Activated T-cell treated with anti-CD3 and anti-CD28 coated beads, Interleukin-2, amount 50 U/mL, for 24 hours (primary cell): ENCODE measurements at regions not wholly inside any gene's neighbourhood (a gene's known extent, or its start where the extent isn't known, plus 50 kb on each side); places are given as distances from the start of the nearest gene placed in this dataset.

Experiments
- DNase-seq: peaks from one replicate; pipeline ENCODE4 v3.0.0-alpha.2; 2020
- H3K27ac Mint-ChIP-seq: 2 replicates; pipeline ENCODE4 v1.8.0; 2020; ENCODE audit warnings: mild to moderate bottlenecking, mixed read lengths
- H3K27me3 Mint-ChIP-seq: 2 replicates; pipeline ENCODE4 v1.8.0; 2020; ENCODE audit warnings: mixed read lengths
- H3K36me3 Mint-ChIP-seq: 2 replicates; pipeline ENCODE4 v1.8.0; 2020; ENCODE audit warnings: low read depth, mixed read lengths
- H3K4me1 Mint-ChIP-seq: 2 replicates; pipeline ENCODE4 v1.8.0; 2020; ENCODE audit warnings: low read depth, mixed read lengths
- H3K4me3 Mint-ChIP-seq: 2 replicates; pipeline ENCODE4 v1.8.0; 2020; ENCODE audit warnings: mild to moderate bottlenecking, moderate library complexity, mixed read lengths
- H3K9me3 Mint-ChIP-seq: 2 replicates; pipeline ENCODE4 v1.8.0; 2020; ENCODE audit warnings: mixed read lengths

DNA sequence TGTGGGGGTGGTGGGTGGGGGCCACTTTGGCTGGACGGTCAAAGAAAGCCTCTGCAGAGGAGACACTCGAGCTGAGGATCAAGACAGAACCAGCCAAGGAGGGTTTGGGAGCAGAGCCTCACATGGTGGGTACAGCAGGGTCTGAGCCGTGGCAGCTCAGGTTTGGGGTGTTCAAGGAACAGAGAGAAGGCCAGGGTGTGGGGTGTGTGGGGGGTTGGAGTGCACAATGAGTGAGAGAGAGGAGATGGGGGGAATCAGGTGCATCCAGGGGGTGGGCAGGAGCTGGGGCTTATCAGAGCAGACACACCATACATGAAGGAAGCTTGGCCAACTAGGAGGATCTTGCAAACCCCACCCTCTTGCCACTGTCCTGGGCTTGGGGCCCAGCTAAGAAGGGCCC, 140.0 kb downstream of the NSG2 start:
- Mint-ChIP-seq H3K4me3 (no peak overlapping the region), H3K27me3 (peaks cover 8% of the 10 kb centered on the region), H3K36me3 (no peaks in the 10 kb centered on the region), H3K27ac (no peak overlapping the region), H3K9me3 (no peaks in the 10 kb centered on the region), H3K4me1 (no peaks in the 10 kb centered on the region)
- no peak for DNase-seq

DNA sequence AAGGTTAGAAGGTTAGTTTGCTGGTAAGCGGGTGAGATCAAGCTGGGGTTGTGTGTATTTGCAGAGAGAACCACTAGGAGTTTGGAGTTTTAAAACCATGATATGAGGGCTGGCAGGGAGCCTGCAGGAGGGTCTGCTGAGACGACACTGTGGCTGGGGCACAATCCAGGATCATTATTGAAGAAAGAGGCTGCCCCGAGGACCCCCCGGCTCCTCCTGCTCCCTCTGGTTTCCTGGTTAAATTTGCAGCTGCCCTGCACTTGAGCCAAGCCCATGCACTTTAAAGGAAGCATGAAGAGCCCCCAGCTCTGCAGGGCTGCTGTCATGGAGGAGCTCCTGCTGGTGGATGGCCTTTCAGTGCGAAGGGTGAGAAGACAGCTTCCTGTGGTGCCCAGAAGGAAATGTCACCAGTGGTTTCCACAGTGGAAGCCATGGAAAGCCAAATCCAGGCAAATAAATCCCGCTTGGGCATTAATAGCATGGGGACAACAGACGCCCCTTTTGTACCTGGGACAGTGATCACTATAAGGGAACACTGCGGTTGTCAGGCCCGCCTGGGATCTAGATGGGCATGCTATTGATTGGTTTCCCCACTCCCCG, 140.7 kb downstream of the NSG2 start:
- H3K9me3 Mint-ChIP-seq, result no peaks in the 10 kb centered on the region
- no peaks in the 10 kb centered on the region for H3K36me3 Mint-ChIP-seq
- no peak for DNase-seq
- no peak overlapping the region for H3K27ac Mint-ChIP-seq
- H3K27me3 Mint-ChIP-seq, result peaks cover 4% of the 10 kb centered on the region
- no peak overlapping the region for H3K4me3 Mint-ChIP-seq
- no peaks in the 10 kb centered on the region for H3K4me1 Mint-ChIP-seq

DNA sequence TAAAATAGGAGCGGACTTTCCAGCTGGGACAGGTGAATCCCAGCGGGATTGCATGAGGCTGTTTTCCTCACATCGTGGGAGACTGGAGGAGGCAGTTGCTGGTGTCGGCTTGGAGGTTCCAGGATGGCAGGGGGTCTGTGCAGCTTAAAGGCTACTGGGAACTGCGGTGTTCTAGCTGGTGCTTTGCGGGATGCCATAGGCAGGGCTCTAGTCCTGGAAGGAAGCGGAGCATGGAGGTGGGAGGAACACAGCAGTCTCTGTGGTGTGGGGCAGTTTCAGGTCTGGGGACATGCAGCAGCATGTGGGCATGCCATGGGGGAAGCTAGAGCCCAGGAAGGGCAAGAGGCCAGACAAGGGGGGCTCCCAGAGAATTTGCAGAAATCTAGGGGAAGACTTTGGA, 141.5 kb downstream of the NSG2 start:
- Mint-ChIP-seq H3K36me3 (no peaks in the 10 kb centered on the region), H3K27me3 (peaks cover 2% of the 10 kb centered on the region), H3K9me3 (no peaks in the 10 kb centered on the region), H3K4me1 (no peaks in the 10 kb centered on the region), H3K27ac (no peak overlapping the region), H3K4me3 (no peak overlapping the region)
- DNase-seq, result no peak

DNA sequence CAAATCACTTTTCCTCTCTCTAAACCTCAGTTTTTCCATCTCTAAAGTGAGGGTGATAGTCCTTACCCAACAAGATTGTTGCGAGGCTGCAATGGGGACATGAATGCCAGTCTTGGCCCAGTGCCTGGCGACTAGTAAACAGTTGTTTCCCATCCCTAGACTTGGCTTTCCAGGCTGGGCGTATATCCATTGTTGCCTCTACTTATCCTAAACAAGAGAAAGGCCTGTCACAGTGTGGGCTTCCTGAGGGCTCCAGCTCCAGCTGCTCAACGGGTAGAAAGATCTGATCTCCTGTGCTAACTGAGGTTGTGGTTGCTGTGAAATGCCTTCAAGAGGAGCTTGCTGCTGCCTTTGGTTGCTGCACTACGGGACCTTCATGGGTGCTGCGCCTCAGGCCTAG, 142.0 kb downstream of the NSG2 start:
- no peak overlapping the region for H3K4me3 Mint-ChIP-seq
- H3K36me3 Mint-ChIP-seq, result no peaks in the 10 kb centered on the region
- no peak overlapping the region for H3K27ac Mint-ChIP-seq
- DNase-seq, result no peak
- H3K9me3 Mint-ChIP-seq, result no peaks in the 10 kb centered on the region
- H3K27me3 Mint-ChIP-seq, result peaks cover 2% of the 10 kb centered on the region
- no peaks in the 10 kb centered on the region for H3K4me1 Mint-ChIP-seq

DNA sequence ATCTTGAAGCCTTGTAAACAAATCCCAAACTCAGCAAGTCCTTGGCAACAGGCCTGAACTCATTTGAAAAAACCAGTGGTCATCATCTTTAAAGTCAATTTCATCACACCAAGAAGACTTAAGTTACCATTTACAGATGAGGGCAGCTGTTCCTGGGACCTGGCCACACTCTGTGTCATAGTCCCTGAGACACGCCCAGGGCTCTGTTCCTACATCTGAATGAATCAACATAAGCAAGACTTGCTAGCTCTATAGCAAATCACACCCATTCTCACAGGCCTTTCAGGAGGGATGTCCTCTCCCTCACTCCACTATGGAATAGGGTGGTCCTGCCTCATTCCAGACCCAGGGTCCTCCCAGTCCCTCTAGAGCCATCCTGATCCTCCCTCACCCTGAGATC, 142.8 kb downstream of the NSG2 start:
- no peaks in the 10 kb centered on the region for H3K4me1 Mint-ChIP-seq
- H3K36me3 Mint-ChIP-seq, result no peaks in the 10 kb centered on the region

DNA sequence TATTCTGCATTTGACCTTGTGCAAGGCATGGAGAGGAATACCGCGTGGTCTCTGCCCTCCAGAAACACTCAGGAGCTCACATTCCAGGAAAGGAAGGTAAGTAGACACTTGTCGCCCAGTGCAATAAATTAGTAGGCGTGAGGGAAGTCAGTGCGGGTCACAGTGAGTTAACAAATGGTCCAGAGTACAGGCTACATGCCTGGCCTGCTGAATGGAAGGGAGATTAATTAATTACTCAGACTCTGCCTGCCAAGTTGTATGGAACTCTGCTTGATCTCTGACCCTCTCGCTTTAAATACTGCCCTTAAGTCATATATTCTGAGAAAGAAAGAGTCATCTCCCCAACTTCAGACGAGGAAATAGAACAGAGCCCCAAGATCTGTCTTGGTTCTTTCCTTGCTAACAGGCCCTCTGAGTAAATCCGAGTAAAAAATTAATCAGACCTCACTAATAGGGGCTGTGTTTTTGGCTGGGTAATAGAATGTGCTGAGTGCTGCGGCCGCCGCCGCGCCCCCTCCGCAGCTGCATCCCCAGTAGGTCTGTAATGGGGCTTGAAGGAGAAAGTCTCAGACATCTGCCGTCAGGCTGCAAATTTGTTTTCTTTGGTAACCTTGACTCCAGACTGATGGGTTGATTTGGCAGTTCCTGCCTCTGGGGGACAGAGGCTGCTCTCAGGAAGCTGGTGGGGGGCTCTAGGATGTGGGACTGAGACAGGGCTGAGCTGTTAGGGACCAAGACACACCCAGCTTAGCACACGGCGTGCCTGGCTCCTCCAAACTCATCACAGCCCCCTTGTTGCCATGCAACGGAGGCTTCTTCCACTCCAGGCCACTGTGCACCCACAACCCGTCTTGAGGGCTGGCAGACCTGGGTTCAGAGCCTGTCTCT, 144.4 kb downstream of the NSG2 start:
- Mint-ChIP-seq H3K4me3 (no peak overlapping the region), H3K27me3 (no peaks in the 10 kb centered on the region), H3K36me3 (no peaks in the 10 kb centered on the region), H3K4me1 (no peaks in the 10 kb centered on the region), H3K27ac (no peak overlapping the region), H3K9me3 (no peaks in the 10 kb centered on the region)
- no peak for DNase-seq

More for the DNA sequence above, 142.8 kb downstream of the NSG2 start:
- Mint-ChIP-seq H3K27me3 (no peaks in the 10 kb centered on the region), H3K4me3 (no peak overlapping the region), H3K9me3 (no peaks in the 10 kb centered on the region), H3K27ac (no peak overlapping the region)
- no peak for DNase-seq

DNA sequence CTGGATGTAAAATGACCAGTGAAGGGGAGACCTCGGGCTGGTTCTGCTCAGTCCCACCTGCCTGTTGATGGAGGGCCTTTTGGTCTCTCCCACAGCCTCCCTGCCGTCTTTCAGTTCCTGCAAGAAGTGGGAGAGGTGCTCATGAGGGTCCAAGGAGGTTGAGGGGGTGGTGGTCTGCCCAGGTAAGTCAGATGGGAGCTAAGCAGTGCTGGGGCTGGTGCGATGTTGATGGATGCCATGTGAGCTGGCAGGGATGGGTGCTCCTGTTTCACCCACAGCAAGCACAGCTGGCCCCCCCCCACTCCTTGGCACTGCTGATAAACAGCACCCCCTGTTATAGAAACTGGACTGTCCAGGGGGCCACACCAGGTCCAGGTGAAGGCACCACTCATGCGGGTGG, 145.6 kb downstream of the NSG2 start:
- Mint-ChIP-seq H3K4me1 (no peaks in the 10 kb centered on the region), H3K4me3 (no peak overlapping the region), H3K27ac (no peak overlapping the region), H3K27me3 (no peaks in the 10 kb centered on the region), H3K36me3 (no peaks in the 10 kb centered on the region), H3K9me3 (no peaks in the 10 kb centered on the region)
- DNase-seq, result no peak

DNA sequence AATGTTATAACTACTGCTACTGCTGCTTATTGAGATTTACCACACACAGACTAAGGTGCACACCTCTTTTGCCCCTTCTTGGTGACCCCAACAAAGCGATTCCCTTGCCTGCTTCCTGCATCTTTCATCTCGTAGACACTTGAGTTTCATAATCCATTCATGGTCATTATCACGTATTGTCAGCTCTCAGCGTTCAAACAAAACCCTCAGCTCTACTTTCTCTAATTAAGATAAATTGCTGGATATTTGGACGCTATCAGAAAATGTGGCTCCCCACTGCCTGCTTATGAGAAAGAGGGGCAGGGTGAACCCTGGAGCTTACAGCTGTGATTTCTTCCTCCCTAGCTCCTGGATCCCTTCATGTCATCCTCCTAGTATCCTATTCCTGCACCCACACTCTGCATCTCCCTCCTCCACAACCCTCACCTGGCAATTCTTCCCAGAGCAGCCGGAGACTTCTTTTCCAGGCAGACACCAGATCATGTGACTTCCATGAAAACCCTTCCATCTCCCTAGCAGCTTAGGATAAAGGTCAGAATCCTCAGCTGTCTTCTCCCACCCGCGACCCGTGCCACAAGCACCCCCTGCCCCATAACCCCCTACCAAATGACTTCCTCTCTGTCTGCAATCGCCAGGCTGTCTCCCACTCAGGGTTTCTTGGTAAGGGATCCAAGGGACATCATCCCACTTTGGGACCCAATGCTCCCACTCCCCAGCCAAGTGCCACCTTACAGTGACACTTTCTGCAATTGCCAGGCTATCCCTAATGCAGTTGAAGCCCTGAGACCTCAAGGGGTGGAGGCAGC, 146.5 kb downstream of the NSG2 start:
- Mint-ChIP-seq H3K4me3 (no peak overlapping the region), H3K9me3 (no peaks in the 10 kb centered on the region), H3K4me1 (no peaks in the 10 kb centered on the region), H3K27ac (no peak overlapping the region), H3K27me3 (no peaks in the 10 kb centered on the region), H3K36me3 (no peaks in the 10 kb centered on the region)
- DNase-seq, result no peak

DNA sequence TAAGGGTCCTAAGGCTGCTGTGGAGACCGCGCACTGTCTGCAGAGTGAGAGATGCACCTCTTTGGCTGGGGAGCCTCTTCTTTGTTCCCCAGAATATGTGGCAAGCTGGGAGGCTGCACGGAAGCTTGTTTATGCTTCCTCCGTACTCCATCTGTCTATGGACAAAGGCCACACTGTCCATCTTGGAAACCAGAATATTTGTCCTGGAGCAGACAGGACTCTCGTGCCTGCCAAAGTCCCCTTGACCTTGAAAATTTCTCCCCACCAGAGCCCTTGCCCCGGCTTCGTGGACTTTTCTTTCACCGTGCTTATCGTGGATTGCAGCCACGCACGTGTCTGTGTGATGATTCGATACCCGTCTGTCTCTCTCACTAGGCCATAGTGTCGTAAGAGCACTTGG, 147.4 kb downstream of the NSG2 start:
- no peak overlapping the region for H3K4me3 Mint-ChIP-seq
- DNase-seq, result no peak
- H3K27ac Mint-ChIP-seq, result no peak overlapping the region
- H3K27me3 Mint-ChIP-seq, result no peaks in the 10 kb centered on the region
- H3K4me1 Mint-ChIP-seq, result no peaks in the 10 kb centered on the region
- H3K36me3 Mint-ChIP-seq, result no peaks in the 10 kb centered on the region
- no peaks in the 10 kb centered on the region for H3K9me3 Mint-ChIP-seq

DNA sequence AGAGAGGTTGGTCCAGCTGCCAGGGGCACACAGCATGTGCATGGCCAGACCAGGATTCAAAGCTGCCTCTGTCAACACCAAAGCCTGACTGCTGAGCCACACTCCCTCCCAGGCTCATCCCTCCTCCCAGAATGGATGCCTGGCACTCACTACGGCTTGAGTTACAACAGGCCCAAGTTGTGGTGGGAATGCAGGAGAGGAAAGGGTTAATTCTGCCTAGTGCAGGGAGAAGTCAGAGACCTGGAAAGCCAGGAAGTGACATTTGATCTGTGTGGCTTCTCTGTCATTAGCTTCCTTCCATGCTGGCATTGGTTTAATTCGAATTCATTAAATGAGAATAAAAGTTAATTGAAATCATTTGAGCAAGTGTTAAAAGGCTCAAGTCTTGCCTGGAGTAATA, 150.0 kb downstream of the NSG2 start:
- Mint-ChIP-seq H3K27ac (no peak overlapping the region), H3K4me1 (no peaks in the 10 kb centered on the region), H3K36me3 (no peaks in the 10 kb centered on the region), H3K9me3 (no peaks in the 10 kb centered on the region), H3K4me3 (no peak overlapping the region), H3K27me3 (no peaks in the 10 kb centered on the region)
- no peak for DNase-seq

DNA sequence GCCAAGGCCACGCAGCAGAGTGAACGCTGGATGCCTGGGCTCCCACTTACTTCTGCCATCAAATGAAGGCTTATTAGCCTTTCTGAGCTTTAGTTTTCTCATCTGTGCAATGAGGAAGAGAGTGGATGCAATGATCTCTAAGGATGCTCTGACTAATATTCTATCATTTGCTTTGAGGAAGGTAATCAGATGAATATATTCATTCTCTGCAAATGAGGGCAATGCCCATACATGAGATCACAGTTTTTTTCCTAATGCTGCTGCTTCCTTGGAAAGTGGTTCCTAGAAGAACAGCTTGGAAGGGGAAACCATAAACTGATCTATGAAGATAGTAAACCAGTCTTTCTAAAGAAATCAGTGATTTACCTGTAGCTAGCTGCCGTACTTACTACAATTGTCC, 152.4 kb downstream of the NSG2 start:
- Mint-ChIP-seq H3K4me1 (no peaks in the 10 kb centered on the region), H3K27me3 (peaks cover 3% of the 10 kb centered on the region), H3K36me3 (no peaks in the 10 kb centered on the region), H3K9me3 (peaks cover 5% of the 10 kb centered on the region), H3K4me3 (no peak overlapping the region), H3K27ac (no peak overlapping the region)
- DNase-seq, result no peak

DNA sequence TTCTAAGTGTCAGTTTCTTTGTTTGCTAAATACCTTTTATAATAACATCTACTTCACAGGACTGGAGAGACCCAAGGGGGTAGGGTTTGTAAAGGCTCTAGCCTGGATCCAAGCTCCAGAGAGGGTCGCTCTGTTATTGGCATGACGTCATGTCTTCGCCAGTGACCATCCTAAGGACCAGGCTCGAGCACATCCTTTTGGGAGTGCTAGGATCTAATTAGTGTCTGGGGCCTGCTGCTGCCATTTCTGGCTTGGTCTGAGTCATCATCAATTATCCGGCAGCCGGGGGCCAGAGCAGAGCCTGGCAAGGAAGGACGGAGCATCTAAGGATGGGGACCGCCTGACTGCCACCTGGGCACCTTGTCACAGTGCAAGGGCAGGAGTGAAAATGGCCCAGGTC, 153.0 kb downstream of the NSG2 start:
- no peaks in the 10 kb centered on the region for H3K4me1 Mint-ChIP-seq
- H3K4me3 Mint-ChIP-seq, result no peak overlapping the region
- DNase-seq, result no peak
- H3K27ac Mint-ChIP-seq, result no peak overlapping the region
- no peaks in the 10 kb centered on the region for H3K36me3 Mint-ChIP-seq
- H3K27me3 Mint-ChIP-seq, result peaks cover 3% of the 10 kb centered on the region
- H3K9me3 Mint-ChIP-seq, result peaks cover 5% of the 10 kb centered on the region

DNA sequence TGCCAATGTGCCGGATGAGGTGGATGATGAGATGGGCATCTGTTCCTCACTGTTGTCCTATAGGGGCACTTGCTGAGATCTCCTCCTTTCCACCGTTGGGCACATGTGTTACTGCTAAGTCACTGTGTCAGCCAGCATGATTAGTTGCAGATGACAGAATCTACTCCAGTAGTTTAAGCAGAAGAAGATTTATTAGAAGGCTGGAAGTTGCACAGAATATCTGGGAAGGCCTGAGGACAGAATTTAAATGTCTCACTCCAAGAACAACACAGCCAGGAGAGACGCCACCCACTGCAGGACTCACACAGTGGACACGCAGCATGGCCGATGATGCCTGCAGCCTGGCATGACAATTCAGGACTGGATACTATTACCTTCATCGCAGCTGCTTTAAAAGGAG, 157.5 kb downstream of the NSG2 start:
- no peaks in the 10 kb centered on the region for H3K36me3 Mint-ChIP-seq
- no peak for DNase-seq
- H3K27me3 Mint-ChIP-seq, result peaks cover 10% of the 10 kb centered on the region
- H3K27ac Mint-ChIP-seq, result no peak overlapping the region
- peaks cover 5% of the 10 kb centered on the region for H3K9me3 Mint-ChIP-seq
- H3K4me1 Mint-ChIP-seq, result no peaks in the 10 kb centered on the region
- no peak overlapping the region for H3K4me3 Mint-ChIP-seq

DNA sequence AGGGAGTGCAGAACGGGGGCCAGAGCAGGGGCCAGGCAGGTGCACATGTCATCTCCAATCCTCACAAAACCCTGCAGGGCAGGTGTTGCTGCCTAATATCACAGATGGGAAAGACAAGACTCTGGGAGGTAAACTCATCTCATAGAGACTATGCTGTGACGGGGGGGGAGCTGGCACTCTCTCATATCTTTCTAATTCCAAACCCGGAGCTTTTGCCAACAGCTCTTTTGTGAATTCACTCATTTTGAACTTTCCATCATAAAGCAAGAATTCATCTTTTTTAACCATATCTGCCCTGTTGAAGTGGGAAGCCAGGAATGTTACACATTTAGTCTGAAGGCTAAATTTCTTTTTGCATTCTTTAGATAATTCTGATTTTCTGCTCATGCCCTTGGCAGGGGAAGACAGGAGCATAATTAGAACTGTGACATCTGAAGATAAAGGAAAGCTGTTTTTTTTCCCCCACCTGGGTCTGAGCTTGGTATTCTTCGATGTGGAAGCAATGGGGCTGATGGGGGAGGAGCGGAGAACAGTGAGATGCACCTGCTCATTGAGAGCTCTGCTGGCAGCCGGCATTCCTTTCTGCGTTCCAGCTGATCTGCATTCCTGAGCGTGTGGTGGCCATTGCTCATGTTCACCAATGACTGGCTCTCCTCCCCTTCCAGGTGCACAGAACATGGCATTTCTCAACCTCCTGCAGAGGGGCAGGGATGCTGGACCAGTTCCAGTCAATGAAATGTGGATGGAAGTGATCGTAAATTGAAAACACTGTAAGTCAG, 159.2 kb downstream of the NSG2 start:
- Mint-ChIP-seq H3K4me3 (no peak overlapping the region), H3K27me3 (peaks cover 12% of the 10 kb centered on the region), H3K27ac (no peak overlapping the region), H3K36me3 (no peaks in the 10 kb centered on the region), H3K9me3 (peaks cover 5% of the 10 kb centered on the region), H3K4me1 (no peaks in the 10 kb centered on the region)
- DNase-seq, result no peak
